ENCODE measurements at regions not wholly inside any gene's neighbourhood (a gene's known extent, or its start where the extent isn't known, plus 50 kb on each side); places are given as distances from the start of the nearest gene placed in this dataset.
"Not testable (repeated sequence)": the region's sequence is repeated elsewhere in the genome, so short reads cannot be mapped to it uniquely, and the experiment has no call there.

DNA sequence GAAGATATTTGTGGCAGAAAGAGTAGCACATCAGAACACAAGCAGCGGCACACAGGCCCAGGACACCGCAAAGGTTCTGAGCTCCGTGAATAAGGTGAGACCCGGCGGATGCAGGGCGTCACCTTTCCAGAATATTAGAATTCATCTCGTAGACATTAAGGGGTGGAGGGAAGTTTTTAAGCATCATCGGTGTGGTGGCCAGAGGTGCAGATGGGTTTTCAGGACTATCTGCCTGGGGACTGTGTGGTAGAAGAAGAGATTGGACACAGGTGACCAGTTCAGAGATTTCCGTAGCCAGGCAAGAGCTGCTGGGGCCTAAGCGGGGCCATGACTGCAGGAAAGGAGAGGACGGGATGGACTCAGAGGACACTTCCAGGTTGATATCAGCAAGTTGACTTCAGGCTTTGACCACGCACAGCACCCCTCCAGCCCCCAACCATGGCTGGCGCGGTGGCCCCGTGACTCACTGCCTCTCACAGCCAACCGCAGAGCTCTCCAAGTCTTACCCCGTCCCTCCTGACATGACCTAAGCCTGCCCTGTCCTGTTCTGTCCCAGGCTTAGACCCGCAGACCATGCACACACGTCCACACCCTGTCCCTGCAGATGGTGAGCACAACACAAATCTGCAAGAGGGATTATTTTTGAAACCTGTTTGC is 97.2 kb downstream of the OAT start:
- no peak for TF ChIP-seq CTCF (IDR thresholded peaks at IDR 0.05; ENCODE audit: unreplicated experiment)

GRCh38 chr10:124320778-124321432 is 97.8 kb downstream of the OAT start:
- no peaks in the 10 kb centered on the region for H3K36me3 Mint-ChIP-seq (ENCODE audit: insufficient read depth, unreplicated experiment)
- H3K4me1 Mint-ChIP-seq (ENCODE audit: low read depth, unreplicated experiment) = no peaks in the 10 kb centered on the region
- DNase-seq = no peak
- H3K4me3 Mint-ChIP-seq (ENCODE audit: low read depth, unreplicated experiment) = no peak overlapping the region
- H3K27me3 Mint-ChIP-seq (ENCODE audit: unreplicated experiment) = peaks cover 64% of the 10 kb centered on the region
- CTCF ChIA-PET = interaction anchor here (0.7 kb wide), 1 partner anchor 86 kb away, joined by 8 read pairs; no protein-coding TSS in a partner anchor
- intact Hi-C loops (cut with micrococcal nuclease; ENCODE audit: unreplicated experiment) = no loop called here
- BruUV-seq (replicated peaks) = no TSS peak
- H3K9me3 Mint-ChIP-seq (ENCODE audit: low read depth, unreplicated experiment) = no peaks in the 10 kb centered on the region
- no peak overlapping the region for H3K27ac Mint-ChIP-seq (ENCODE audit: unreplicated experiment)
- TF ChIP-seq CTCF (IDR thresholded peaks at IDR 0.05; ENCODE audit: unreplicated experiment) = no peak

More for the DNA sequence above, 97.2 kb downstream of the OAT start:
- no peaks in the 10 kb centered on the region for H3K9me3 Mint-ChIP-seq (ENCODE audit: low read depth, unreplicated experiment)
- no peak for DNase-seq
- peaks cover 64% of the 10 kb centered on the region for H3K27me3 Mint-ChIP-seq (ENCODE audit: unreplicated experiment)
- H3K4me3 Mint-ChIP-seq (ENCODE audit: low read depth, unreplicated experiment) = no peak overlapping the region
- no peaks in the 10 kb centered on the region for H3K4me1 Mint-ChIP-seq (ENCODE audit: low read depth, unreplicated experiment)
- CTCF ChIA-PET = interaction anchor here (0.7 kb wide), 1 partner anchor 86 kb away, joined by 8 read pairs; no protein-coding TSS in a partner anchor
- BruUV-seq (replicated peaks) = no TSS peak
- intact Hi-C loops (cut with micrococcal nuclease; ENCODE audit: unreplicated experiment) = no loop called here
- H3K36me3 Mint-ChIP-seq (ENCODE audit: insufficient read depth, unreplicated experiment) = no peaks in the 10 kb centered on the region
- H3K27ac Mint-ChIP-seq (ENCODE audit: unreplicated experiment) = no peak overlapping the region

- peaks cover 63% of the 10 kb centered on the region for H3K27me3 Mint-ChIP-seq (ENCODE audit: unreplicated experiment)
- no peaks in the 10 kb centered on the region for H3K4me1 Mint-ChIP-seq (ENCODE audit: low read depth, unreplicated experiment)
- no peak overlapping the region for H3K27ac Mint-ChIP-seq (ENCODE audit: unreplicated experiment)
- TF ChIP-seq CTCF (IDR thresholded peaks at IDR 0.05; ENCODE audit: unreplicated experiment) = no peak
- no peak overlapping the region for H3K4me3 Mint-ChIP-seq (ENCODE audit: low read depth, unreplicated experiment)
- BruUV-seq (replicated peaks) = no TSS peak
- CTCF ChIA-PET = no interaction called here
- DNase-seq = no peak
- H3K9me3 Mint-ChIP-seq (ENCODE audit: low read depth, unreplicated experiment) = no peaks in the 10 kb centered on the region
- intact Hi-C loops (cut with micrococcal nuclease; ENCODE audit: unreplicated experiment) = no loop called here
- H3K36me3 Mint-ChIP-seq (ENCODE audit: insufficient read depth, unreplicated experiment) = no peaks in the 10 kb centered on the region
Measured at GRCh38 chr10:124319926-124320391, 98.8 kb downstream of the OAT start.

DNA sequence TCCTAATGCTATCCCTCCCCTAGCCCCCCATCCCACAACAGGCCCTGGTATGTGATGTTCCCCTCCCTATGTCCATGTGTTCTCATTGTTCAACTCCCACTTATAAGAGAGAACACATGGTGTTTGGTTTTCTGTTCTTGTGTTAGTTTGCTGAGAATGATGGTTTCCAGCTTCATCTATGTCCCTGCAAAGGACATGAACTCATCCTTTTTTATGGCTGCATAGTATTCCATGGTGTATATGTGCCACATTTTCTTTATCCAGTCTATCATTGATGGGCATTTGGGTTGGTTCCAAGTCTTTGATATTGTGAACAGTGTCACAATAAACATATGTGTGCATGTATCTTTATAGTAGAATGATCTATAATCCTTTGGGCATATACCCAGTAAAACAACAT is 99.2 kb downstream of the OAT start:
- H3K27ac Mint-ChIP-seq (ENCODE audit: unreplicated experiment); H3K36me3 Mint-ChIP-seq (ENCODE audit: insufficient read depth, unreplicated experiment); H3K4me3 Mint-ChIP-seq (ENCODE audit: low read depth, unreplicated experiment); BruUV-seq (replicated peaks); CTCF ChIA-PET; DNase-seq; H3K9me3 Mint-ChIP-seq (ENCODE audit: low read depth, unreplicated experiment); intact Hi-C loops (cut with micrococcal nuclease; ENCODE audit: unreplicated experiment); H3K4me1 Mint-ChIP-seq (ENCODE audit: low read depth, unreplicated experiment): not testable (repeated sequence)
- peaks cover 58% of the 10 kb centered on the region for H3K27me3 Mint-ChIP-seq (ENCODE audit: unreplicated experiment)

GRCh38 chr10:124318811-124319210 is 99.9 kb downstream of the OAT start:
- Mint-ChIP-seq H3K4me1 (ENCODE audit: low read depth, unreplicated experiment) (no peaks in the 10 kb centered on the region), H3K27me3 (ENCODE audit: unreplicated experiment) (peaks cover 56% of the 10 kb centered on the region), H3K27ac (ENCODE audit: unreplicated experiment) (no peak overlapping the region), H3K4me3 (ENCODE audit: low read depth, unreplicated experiment) (no peak overlapping the region), H3K9me3 (ENCODE audit: low read depth, unreplicated experiment) (no peaks in the 10 kb centered on the region), H3K36me3 (ENCODE audit: insufficient read depth, unreplicated experiment) (no peaks in the 10 kb centered on the region)
- TF ChIP-seq CTCF (IDR thresholded peaks at IDR 0.05; ENCODE audit: unreplicated experiment) = no peak
- intact Hi-C loops (cut with micrococcal nuclease; ENCODE audit: unreplicated experiment) = no loop called here
- CTCF ChIA-PET = no interaction called here
- BruUV-seq (replicated peaks) = no TSS peak
- no peak for DNase-seq

All from Calu3 (cell line).